Hepatocyte (in vitro differentiated cells): ENCODE measurements at regions not wholly inside any gene's neighbourhood (a gene's known extent, or its start where the extent isn't known, plus 50 kb on each side); places are given as distances from the start of the nearest gene placed in this dataset.
A peak's percentile ranks its signal among the peaks of the same experiment; 100 is the strongest.
"Not testable (repeated sequence)": the region's sequence is repeated elsewhere in the genome, so short reads cannot be mapped to it uniquely, and the experiment has no call there.

ENCODE experiments used
- DNase-seq: peaks from one replicate; pipeline ENCODE4 v3.0.0-alpha.2; 2016; ENCODE audit warnings: low spot score
- H2AFZ ChIP-seq: fragments of 200-600 bp; sonication (generic); 2 replicates; pipeline ENCODE4 v1.6.0; 2016; ENCODE audit warnings: antibody characterized with exemption, mild to moderate bottlenecking
- H3K27ac ChIP-seq: fragments of 200-600 bp; sonication (generic); 2 replicates; pipeline ENCODE4 v1.5.1; 2016; ENCODE audit warnings: mild to moderate bottlenecking
- H3K27me3 ChIP-seq: fragments of 200-600 bp; sonication (generic); 2 replicates; pipeline ENCODE4 v1.6.1; 2016
- H3K36me3 ChIP-seq: fragments of 200-600 bp; sonication (generic); replicated peaks from 2 replicates; pipeline ENCODE4 v1.5.1; 2016; ENCODE audit warnings: low read depth; ENCODE audit not compliant: insufficient read depth
- H3K4me1 ChIP-seq: fragments of 200-600 bp; sonication (generic); 2 replicates; pipeline ENCODE4 v1.5.1; 2016; ENCODE audit warnings: mild to moderate bottlenecking, moderate library complexity; ENCODE audit not compliant: insufficient read depth
- H3K4me2 ChIP-seq: fragments of 200-600 bp; sonication (generic); 2 replicates; pipeline ENCODE4 v1.6.0; 2016
- H3K4me3 ChIP-seq: fragments of 200-600 bp; sonication (generic); 2 replicates; pipeline ENCODE4 v1.5.1; 2016; ENCODE audit warnings: mild to moderate bottlenecking
- H3K79me2 ChIP-seq: fragments of 200-600 bp; sonication (generic); 2 replicates; pipeline ENCODE4 v1.6.0; 2017; ENCODE audit warnings: mild to moderate bottlenecking
- H3K9me2 ChIP-seq: fragments of 200-600 bp; sonication (generic); replicated peaks from 2 replicates; pipeline ENCODE4 v1.6.0; 2017; ENCODE audit warnings: mild to moderate bottlenecking; ENCODE audit not compliant: insufficient read depth
- H3K9me3 ChIP-seq: fragments of 200-600 bp; sonication (generic); 2 replicates; pipeline ENCODE4 v1.5.1; 2016; ENCODE audit warnings: low read depth, mild to moderate bottlenecking
- H4K20me1 ChIP-seq: fragments of 200-600 bp; sonication (generic); 2 replicates; pipeline ENCODE4 v1.6.0; 2016; ENCODE audit warnings: mild to moderate bottlenecking; ENCODE audit not compliant: insufficient read depth, poor library complexity, severe bottlenecking
- CTCF ChIP-seq: fragments of 200-600 bp; sonication (generic); IDR thresholded peaks from 2 replicates; pipeline ENCODE4 v1.5.1; 2016; ENCODE audit warnings: antibody characterized with exemption, mild to moderate bottlenecking; ENCODE audit not compliant: poor library complexity
- EZH2 ChIP-seq: fragments of 200-600 bp; sonication (generic); IDR thresholded peaks from 2 replicates; pipeline ENCODE4 v1.6.1; 2016; ENCODE audit warnings: antibody characterized with exemption, mild to moderate bottlenecking, borderline replicate concordance
- EZH2phosphoT487 ChIP-seq: fragments of 200-600 bp; sonication (generic); IDR thresholded peaks from one replicate; pipeline ENCODE4 v1.6.1; 2018; ENCODE audit warnings: antibody characterized with exemption, mild to moderate bottlenecking, low read depth, moderate library complexity; ENCODE audit not compliant: unreplicated experiment, severe bottlenecking
- WGBS: methylation state at CpG from one replicate; pipeline ENCODE4 v1.1.6; 2016; ENCODE audit warnings: low lambda C conversion rate; ENCODE audit errors: missing lambda C conversion rate; 5-methylcytosine and 5-hydroxymethylcytosine counted together

GRCh38 chrX:40530509-40530908, 50.3 kb upstream of the ATP6AP2 start:
- H3K36me3 ChIP-seq, result no peaks in the 10 kb centered on the region
- H3K4me2 ChIP-seq, result peak overlapping the region; percentile 41
- TF ChIP-seq EZH2phosphoT487, result no peak
- no peak for TF ChIP-seq CTCF
- no peak for TF ChIP-seq EZH2
- H3K4me1 ChIP-seq, result peaks cover 6% of the 10 kb centered on the region
- no peaks in the 10 kb centered on the region for H3K9me2 ChIP-seq
- WGBS, result 40% methylated on average over 2 of the region's 2 CpGs
- H3K9me3 ChIP-seq, result no peaks in the 10 kb centered on the region
- H2AFZ ChIP-seq, result no peak overlapping the region
- H3K4me3 ChIP-seq, result no peak overlapping the region
- H4K20me1 ChIP-seq, result no peaks in the 10 kb centered on the region
- H3K79me2 ChIP-seq, result no peaks in the 10 kb centered on the region
- H3K27me3 ChIP-seq, result no peaks in the 10 kb centered on the region
- DNase-seq, result no peak
- peak overlapping the region; percentile 34 for H3K27ac ChIP-seq

GRCh38 chrX:40527543-40527942, 53.2 kb upstream of the ATP6AP2 start:
- Histone ChIP-seq H4K20me1 (no peaks in the 10 kb centered on the region), H3K79me2 (no peaks in the 10 kb centered on the region), H3K36me3 (no peaks in the 10 kb centered on the region), H3K9me2 (no peaks in the 10 kb centered on the region), H2AFZ (no peak overlapping the region), H3K27me3 (no peaks in the 10 kb centered on the region), H3K4me2 (no peak overlapping the region), H3K4me3 (no peak overlapping the region), H3K4me1 (peaks cover 6% of the 10 kb centered on the region), H3K9me3 (no peaks in the 10 kb centered on the region), H3K27ac (no peak overlapping the region)
- TF ChIP-seq EZH2, result no peak
- TF ChIP-seq EZH2phosphoT487, result no peak
- TF ChIP-seq CTCF, result no peak
- 90% methylated on average over 3 of the region's 3 CpGs for WGBS
- DNase-seq, result no peak

- Histone ChIP-seq H3K79me2 (no peaks in the 10 kb centered on the region), H3K27me3 (no peaks in the 10 kb centered on the region), H3K9me2 (no peaks in the 10 kb centered on the region), H2AFZ (no peak overlapping the region), H3K36me3 (no peaks in the 10 kb centered on the region), H3K9me3 (no peaks in the 10 kb centered on the region), H4K20me1 (no peaks in the 10 kb centered on the region), H3K27ac (no peak overlapping the region), H3K4me2 (no peak overlapping the region), H3K4me1 (peaks cover 2% of the 10 kb centered on the region), H3K4me3 (no peak overlapping the region)
- 88% methylated on average over 2 of the region's 2 CpGs for WGBS
- TF ChIP-seq CTCF (no peak), EZH2 (no peak), EZH2phosphoT487 (no peak)
- DNase-seq, result no peak
Observed at GRCh38 chrX:40526412-40526811, 54.4 kb upstream of the ATP6AP2 start.

GRCh38 chrX:40525901-40526300, 54.9 kb upstream of the ATP6AP2 start:
- H3K27ac ChIP-seq, H3K36me3 ChIP-seq, DNase-seq, H3K4me3 ChIP-seq, H2AFZ ChIP-seq, H3K9me2 ChIP-seq, H3K9me3 ChIP-seq, H3K79me2 ChIP-seq, H3K27me3 ChIP-seq, H3K4me1 ChIP-seq, H3K4me2 ChIP-seq, H4K20me1 ChIP-seq: not testable (repeated sequence)
- WGBS, result 82% methylated on average over 1 of the region's 1 CpG
